Calu3 (cell line): ENCODE measurements at regions not wholly inside any gene's neighbourhood (a gene's known extent, or its start where the extent isn't known, plus 50 kb on each side); places are given as distances from the start of the nearest gene placed in this dataset.

Source experiments
- BruUV-seq: library from RNA; stranded (reverse); fragments of 400-500 nt; replicated peaks from 2 replicates; lab custom pipeline; 2021; lab: Mats Ljungman, UMichigan
- CTCF ChIA-PET: fragments of 300-600 bp; sonication (Branson Sonifier 250); formaldehyde crosslinking; loops from one replicate; lab custom pipeline; 2022; ENCODE audit warnings: antibody characterized with exemption; lab: Charles Lee
- DNase-seq: peaks from one replicate; pipeline ENCODE4 v3.0.0; 2022
- H3K27ac Mint-ChIP-seq: one replicate; pipeline ENCODE4 v1.8.0; 2022; ENCODE audit warnings: mixed read lengths; ENCODE audit not compliant: unreplicated experiment
- H3K27me3 Mint-ChIP-seq: one replicate; pipeline ENCODE4 v1.8.0; 2022; ENCODE audit warnings: mixed read lengths; ENCODE audit not compliant: unreplicated experiment
- H3K36me3 Mint-ChIP-seq: one replicate; pipeline ENCODE4 v1.8.0; 2022; ENCODE audit warnings: mild to moderate bottlenecking, moderate library complexity, mixed read lengths; ENCODE audit not compliant: insufficient read depth, unreplicated experiment
- H3K4me1 Mint-ChIP-seq: one replicate; pipeline ENCODE4 v1.8.0; 2022; ENCODE audit warnings: mild to moderate bottlenecking, low read depth, mixed read lengths; ENCODE audit not compliant: unreplicated experiment
- H3K4me3 Mint-ChIP-seq: one replicate; pipeline ENCODE4 v1.8.0; 2022; ENCODE audit warnings: mild to moderate bottlenecking, low read depth, moderate library complexity, mixed read lengths; ENCODE audit not compliant: unreplicated experiment
- H3K9me3 Mint-ChIP-seq: one replicate; pipeline ENCODE4 v1.8.0; 2022; ENCODE audit warnings: low read depth, mixed read lengths; ENCODE audit not compliant: unreplicated experiment
- intact Hi-C: fragments of 100-400 bp; cut with micrococcal nuclease; formaldehyde crosslinking; loops from one replicate; pipeline ENCODE4 v1.10.0; 2022; ENCODE audit not compliant: unreplicated experiment
- TF ChIP-seq, protein P1 (sequence below): fragments of 200-600 bp; IDR thresholded peaks from one replicate; pipeline ENCODE4 v1.8.0; 2022; ENCODE audit warnings: antibody characterized with exemption; ENCODE audit not compliant: unreplicated experiment

DNA sequence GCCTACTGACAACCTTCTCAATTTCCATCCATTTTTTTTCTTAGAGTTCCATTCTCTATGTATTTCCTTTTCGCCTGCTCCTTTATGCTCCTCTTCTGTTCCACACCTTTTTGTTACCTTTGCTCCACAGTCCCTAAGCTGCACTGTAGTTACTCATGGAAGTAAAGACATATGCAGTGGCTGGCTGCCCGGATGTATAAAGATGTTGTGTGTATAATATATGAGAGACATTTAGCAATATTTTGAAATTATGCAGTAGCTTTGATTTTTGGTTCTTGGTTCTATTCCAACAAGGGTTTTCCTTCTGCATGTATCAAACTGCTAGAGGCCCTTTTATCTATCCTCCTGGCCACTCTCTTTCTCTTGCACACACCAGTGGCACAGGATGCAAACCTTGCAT lies 234.9 kb downstream of the DOK5 start:
- TF ChIP-seq, protein P1, sequence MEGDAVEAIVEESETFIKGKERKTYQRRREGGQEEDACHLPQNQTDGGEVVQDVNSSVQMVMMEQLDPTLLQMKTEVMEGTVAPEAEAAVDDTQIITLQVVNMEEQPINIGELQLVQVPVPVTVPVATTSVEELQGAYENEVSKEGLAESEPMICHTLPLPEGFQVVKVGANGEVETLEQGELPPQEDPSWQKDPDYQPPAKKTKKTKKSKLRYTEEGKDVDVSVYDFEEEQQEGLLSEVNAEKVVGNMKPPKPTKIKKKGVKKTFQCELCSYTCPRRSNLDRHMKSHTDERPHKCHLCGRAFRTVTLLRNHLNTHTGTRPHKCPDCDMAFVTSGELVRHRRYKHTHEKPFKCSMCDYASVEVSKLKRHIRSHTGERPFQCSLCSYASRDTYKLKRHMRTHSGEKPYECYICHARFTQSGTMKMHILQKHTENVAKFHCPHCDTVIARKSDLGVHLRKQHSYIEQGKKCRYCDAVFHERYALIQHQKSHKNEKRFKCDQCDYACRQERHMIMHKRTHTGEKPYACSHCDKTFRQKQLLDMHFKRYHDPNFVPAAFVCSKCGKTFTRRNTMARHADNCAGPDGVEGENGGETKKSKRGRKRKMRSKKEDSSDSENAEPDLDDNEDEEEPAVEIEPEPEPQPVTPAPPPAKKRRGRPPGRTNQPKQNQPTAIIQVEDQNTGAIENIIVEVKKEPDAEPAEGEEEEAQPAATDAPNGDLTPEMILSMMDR = no peak
- no TSS peak for BruUV-seq
- no peaks in the 10 kb centered on the region for H3K36me3 Mint-ChIP-seq

DNA sequence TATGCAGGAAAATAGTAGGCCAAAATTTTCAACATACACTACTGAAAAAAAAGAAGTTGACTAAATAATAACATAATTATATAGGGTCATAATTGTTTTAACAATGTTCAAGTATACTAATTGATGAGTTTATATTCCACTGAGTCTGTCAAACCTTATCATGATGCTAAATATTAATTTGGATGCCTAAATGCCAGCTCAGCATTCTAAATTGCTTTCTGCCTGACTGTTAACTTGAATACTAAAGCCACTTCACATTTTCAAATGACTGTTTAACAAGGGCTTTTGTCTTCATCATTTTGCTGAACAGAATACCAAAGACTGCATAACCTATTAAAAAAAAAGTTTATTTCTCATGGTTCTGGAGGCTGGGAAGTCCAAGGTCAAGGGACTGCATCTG lies 232.8 kb downstream of the DOK5 start:
- DNase-seq = no peak
- no TSS peak for BruUV-seq
- CTCF ChIA-PET = no interaction called here
- peaks cover 36% of the 10 kb centered on the region for H3K27me3 Mint-ChIP-seq
- no peaks in the 10 kb centered on the region for H3K4me1 Mint-ChIP-seq
- H3K9me3 Mint-ChIP-seq = no peaks in the 10 kb centered on the region
- no peaks in the 10 kb centered on the region for H3K36me3 Mint-ChIP-seq
- intact Hi-C loops = no loop called here
- no peak overlapping the region for H3K4me3 Mint-ChIP-seq
- TF ChIP-seq, protein P1 = no peak
- no peak overlapping the region for H3K27ac Mint-ChIP-seq

More for the DNA sequence above, 234.9 kb downstream of the DOK5 start:
- Mint-ChIP-seq H3K4me3 (no peak overlapping the region), H3K27ac (no peak overlapping the region), H3K4me1 (no peaks in the 10 kb centered on the region), H3K9me3 (no peaks in the 10 kb centered on the region), H3K27me3 (peaks cover 52% of the 10 kb centered on the region)
- intact Hi-C loops = no loop called here
- CTCF ChIA-PET = no interaction called here
- no peak for DNase-seq

- Mint-ChIP-seq H3K27me3 (peaks cover 32% of the 10 kb centered on the region), H3K9me3 (no peaks in the 10 kb centered on the region), H3K4me1 (no peaks in the 10 kb centered on the region), H3K36me3 (no peaks in the 10 kb centered on the region), H3K27ac (no peak overlapping the region), H3K4me3 (no peak overlapping the region)
- CTCF ChIA-PET = no interaction called here
- intact Hi-C loops = no loop called here
- TF ChIP-seq, protein P1 = no peak
- no peak for DNase-seq
- no TSS peak for BruUV-seq
Measured at GRCh38 chr20:54707801-54708200, 232.4 kb downstream of the DOK5 start.

- CTCF ChIA-PET = no interaction called here
- no peaks in the 10 kb centered on the region for H3K36me3 Mint-ChIP-seq
- no peak for DNase-seq
- H3K27me3 Mint-ChIP-seq = peaks cover 20% of the 10 kb centered on the region
- no peaks in the 10 kb centered on the region for H3K9me3 Mint-ChIP-seq
- no peak overlapping the region for H3K27ac Mint-ChIP-seq
- TF ChIP-seq, protein P1 = no peak
- intact Hi-C loops = no loop called here
- no peaks in the 10 kb centered on the region for H3K4me1 Mint-ChIP-seq
- BruUV-seq = no TSS peak
- no peak overlapping the region for H3K4me3 Mint-ChIP-seq
Measured at GRCh38 chr20:54706581-54706980, 231.2 kb downstream of the DOK5 start.
